NCI-H82 treated with DMSO at 0.1 percent for 48 hours (cell line): ENCODE measurements at regions not wholly inside any gene's neighbourhood (a gene's known extent, or its start where the extent isn't known, plus 50 kb on each side); places are given as distances from the start of the nearest gene placed in this dataset.

ENCODE experiments used
- DNase-seq: peaks from one replicate; lab custom pipeline; 2025; ENCODE audit not compliant: unreplicated experiment; lab: John Stamatoyannopoulos, UW

DNA sequence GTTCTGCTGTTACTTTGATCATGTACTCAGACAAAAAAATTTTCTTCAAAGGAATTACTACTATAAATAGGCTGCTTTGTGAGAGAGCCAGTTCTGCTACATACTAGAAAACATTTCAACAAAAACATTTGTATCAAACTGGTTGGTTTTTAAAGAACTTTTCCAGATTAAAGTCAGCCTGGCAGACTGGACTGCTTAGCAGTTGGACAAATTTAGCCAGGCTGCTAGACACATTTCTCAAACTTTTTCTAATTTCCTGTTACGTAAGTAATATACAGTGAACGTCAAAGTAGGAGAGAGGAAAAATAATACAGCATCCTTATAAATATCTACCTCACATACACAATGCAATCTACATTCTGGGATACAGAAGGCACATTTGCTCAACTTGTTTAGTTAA lies 109.5 kb downstream of the SP3 start:
- DNase-seq = no peak
